ENCODE measurements at regions not wholly inside any gene's neighbourhood (a gene's known extent, or its start where the extent isn't known, plus 50 kb on each side); places are given as distances from the start of the nearest gene placed in this dataset.

DNA sequence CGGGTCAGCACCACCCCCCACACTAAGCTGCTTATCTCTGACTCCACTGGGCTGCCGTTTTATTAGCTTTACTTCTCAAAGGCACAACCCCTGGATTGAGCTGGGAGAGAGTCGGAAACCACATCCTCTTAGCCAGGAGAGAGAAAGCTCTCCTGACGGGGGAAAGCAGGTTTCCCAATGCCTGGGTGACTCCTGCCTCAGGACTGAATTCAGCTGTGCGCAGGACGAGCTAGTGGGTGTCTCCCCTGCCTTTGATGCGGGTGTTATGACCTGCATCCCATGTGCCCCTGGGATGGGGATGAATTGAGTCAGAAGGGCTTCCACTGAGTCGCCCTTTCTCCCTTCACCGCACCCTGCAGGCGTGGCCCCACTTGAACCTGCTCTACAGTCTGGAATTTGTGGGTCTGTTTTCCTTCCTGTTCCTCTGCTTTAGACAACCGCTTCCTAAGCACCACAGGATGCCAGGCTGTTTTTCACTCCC is 819.2 kb upstream of the EEF2KMT start:
- no peak for TF ChIP-seq POLR2A (IDR thresholded peaks at IDR 0.05; ENCODE audit: low read depth, low read length)
- no peak for TF ChIP-seq POLR2AphosphoS5 (IDR thresholded peaks at IDR 0.05; ENCODE audit: low read depth, low read length)

Data from GM12892 (cell line).